Ovary (tissue), 7 donors: ENCODE measurements at regions not wholly inside any gene's neighbourhood (a gene's known extent, or its start where the extent isn't known, plus 50 kb on each side); places are given as distances from the start of the nearest gene placed in this dataset.

Experiments
- DNase-seq, 5 donors: peaks; one replicate each; pipeline ENCODE4 v3.0.0-alpha.2; 2019 to 2020
- H3K27ac ChIP-seq, 2 donors: fragments of 200-600 bp; one replicate each; pipeline versions ENCODE4 v1.5.1 to v1.8.0; 2019 to 2022
- H3K27me3 ChIP-seq: fragments of 200-600 bp; one replicate; pipeline ENCODE4 v1.8.0; 2022
- H3K36me3 ChIP-seq: fragments of 200-600 bp; sonication (generic); one replicate; pipeline ENCODE4 v1.5.1; 2019
- H3K4me1 ChIP-seq: one replicate; pipeline ENCODE4 v1.8.1; 2013; ENCODE audit warnings: mild to moderate bottlenecking, moderate library complexity; ENCODE audit not compliant: insufficient read depth
- H3K4me3 ChIP-seq: fragments of 200-600 bp; sonication (generic); one replicate; pipeline ENCODE4 v1.5.1; 2017
- H3K9me3 ChIP-seq, 2 donors: fragments of 200-600 bp in 1 of 2; sonication (generic) in 1 of 2; one replicate each; pipeline versions ENCODE4 v1.5.1 to v1.8.1; 2013 to 2019; ENCODE audit warnings: mild to moderate bottlenecking in 1 of 2, moderate library complexity in 1 of 2
- CTCF ChIP-seq, 3 donors: fragments of 450-650 bp in 2 of 3; fragments of 200-600 bp in 1 of 3; IDR thresholded peaks; one replicate each; pipeline versions ENCODE4 v1.5.1 to v1.8.0; 2016 to 2022; ENCODE audit warnings: antibody characterized with exemption in 3 of 3, mild to moderate bottlenecking in 1 of 3
- EP300 ChIP-seq: sonication (generic); formaldehyde crosslinking; IDR thresholded peaks from one replicate; pipeline ENCODE4 v1.6.1; 2017; ENCODE audit warnings: antibody characterized with exemption
- POLR2A ChIP-seq: fragments of 450-650 bp; IDR thresholded peaks from one replicate; pipeline ENCODE4 v1.6.1; 2017; ENCODE audit warnings: antibody characterized with exemption, mild to moderate bottlenecking, moderate library complexity
- WGBS, 3 donors: extraction: QIAGEN DNeasy Blood & Tissue Kit in 1 of 3; methylation state at CpG; one replicate each; pipeline versions ENCODE4 v1.1.5 to v1.1.7; 2013 to 2017; 5-methylcytosine and 5-hydroxymethylcytosine counted together
- intact Hi-C, 4 donors: fragments of 100-400 bp; cut with DNase I; formaldehyde crosslinking; loops; one replicate each; pipeline versions ENCODE4 v1.11.0 to v1.15.1; 2022 to 2023
- donor health status: DM: no; HTN: no; CAD: no; lungs with moderate emphysema.
- donor health status: DM: no; HTN: no; CAD: no.
- donor health status: Bipolar disorder and iron deficiency.
- donor health status: DM: no; HTN: no; CAD: no.
- donor health status: DM: yes; HTN: yes; CAD: no.

- intact Hi-C loops = no loop called here
Observed at GRCh38 chr7:12898004-12898403, 210.6 kb downstream of the ARL4A start.

GRCh38 chr7:12898620-12899019 is 211.2 kb downstream of the ARL4A start:
- H3K27me3 ChIP-seq = no peaks in the 10 kb centered on the region

More at GRCh38 chr7:12898004-12898403, 210.6 kb downstream of the ARL4A start:
- no peak for DNase-seq
- H3K27me3 ChIP-seq = no peaks in the 10 kb centered on the region
- no peaks in the 10 kb centered on the region for H3K4me1 ChIP-seq
- 84 to 91% (median 85%) methylated on average over 2 of the region's 2 CpGs for WGBS, 3 donors
- no peak overlapping the region for H3K27ac ChIP-seq
- H3K36me3 ChIP-seq = no peaks in the 10 kb centered on the region
- H3K4me3 ChIP-seq = no peak overlapping the region
- H3K9me3 ChIP-seq = no peaks in the 10 kb centered on the region
- no peak for TF ChIP-seq POLR2A
- no peak for TF ChIP-seq EP300
- no peak for TF ChIP-seq CTCF (IDR thresholded peaks at IDR 0.05)

GRCh38 chr7:12905671-12906070 is 218.2 kb downstream of the ARL4A start:
- no peaks in the 10 kb centered on the region for H3K27me3 ChIP-seq
- WGBS, 3 donors = 81 to 87% (median 85%) methylated on average over 5 of the region's 5 CpGs
- no peaks in the 10 kb centered on the region for H3K4me1 ChIP-seq
- no peaks in the 10 kb centered on the region for H3K36me3 ChIP-seq
- no peak for TF ChIP-seq POLR2A
- no peak for TF ChIP-seq CTCF (IDR thresholded peaks at IDR 0.05)
- TF ChIP-seq EP300 = no peak
- no peak overlapping the region for H3K4me3 ChIP-seq
- intact Hi-C loops = no loop called here
- H3K9me3 ChIP-seq = no peaks in the 10 kb centered on the region
- DNase-seq = no peak
- no peak overlapping the region for H3K27ac ChIP-seq

More at GRCh38 chr7:12898620-12899019, 211.2 kb downstream of the ARL4A start:
- TF ChIP-seq CTCF (IDR thresholded peaks at IDR 0.05) = no peak
- no peak for TF ChIP-seq EP300
- TF ChIP-seq POLR2A = no peak
- 65 to 87% (median 80%) methylated on average over 3 of the region's 3 CpGs for WGBS, 3 donors
- no peaks in the 10 kb centered on the region for H3K4me1 ChIP-seq
- no peaks in the 10 kb centered on the region for H3K36me3 ChIP-seq
- H3K9me3 ChIP-seq = no peaks in the 10 kb centered on the region
- H3K4me3 ChIP-seq = no peak overlapping the region
- H3K27ac ChIP-seq = no peak overlapping the region
- no peak for DNase-seq
- intact Hi-C loops = no loop called here

- Histone ChIP-seq H3K36me3 (no peaks in the 10 kb centered on the region), H3K9me3 (no peaks in the 10 kb centered on the region), H3K4me1 (no peaks in the 10 kb centered on the region), H3K27ac (no peak overlapping the region), H3K4me3 (no peak overlapping the region), H3K27me3 (no peaks in the 10 kb centered on the region)
- WGBS, 3 donors = 94 to 98% (median 95%) methylated on average over 2 of the region's 2 CpGs
- DNase-seq = no peak
- TF ChIP-seq POLR2A (no peak), EP300 (no peak), CTCF (IDR thresholded peaks at IDR 0.05) (no peak)
- intact Hi-C loops = no loop called here
Observed at GRCh38 chr7:12907774-12908173, 220.3 kb downstream of the ARL4A start.
